D341Med (cell line): ENCODE measurements at regions not wholly inside any gene's neighbourhood (a gene's known extent, or its start where the extent isn't known, plus 50 kb on each side); places are given as distances from the start of the nearest gene placed in this dataset.
"Not testable (repeated sequence)": the region's sequence is repeated elsewhere in the genome, so short reads cannot be mapped to it uniquely, and the experiment has no call there.

ENCODE experiments used
- DNase-seq: peaks from one replicate; pipeline ENCODE4 v3.0.0; 2012; ENCODE audit warnings: low spot score

GRCh38 chr2:149709496-149710263, 122.1 kb upstream of the MMADHC start:
- no peak for DNase-seq

- no peak for DNase-seq
Measured at GRCh38 chr2:149703281-149703680, 115.7 kb upstream of the MMADHC start.

GRCh38 chr2:149702571-149702970, 115.0 kb upstream of the MMADHC start:
- DNase-seq = no peak

GRCh38 chr2:149701241-149701640, 113.7 kb upstream of the MMADHC start:
- DNase-seq = no peak

GRCh38 chr2:149692961-149693396, 105.4 kb upstream of the MMADHC start:
- no peak for DNase-seq

- no peak for DNase-seq
Measured at GRCh38 chr2:149690825-149691224, 103.2 kb upstream of the MMADHC start.

GRCh38 chr2:149687052-149687427, 99.5 kb upstream of the MMADHC start:
- no peak for DNase-seq

- no peak for DNase-seq
Measured at GRCh38 chr2:149686136-149687051, 98.8 kb upstream of the MMADHC start.

- not testable (repeated sequence) for DNase-seq
Measured at GRCh38 chr2:149685401-149685800, 97.8 kb upstream of the MMADHC start.

GRCh38 chr2:149679286-149679685, 91.7 kb upstream of the MMADHC start:
- no peak for DNase-seq

GRCh38 chr2:149677416-149677815, 89.8 kb upstream of the MMADHC start:
- DNase-seq = no peak

- no peak for DNase-seq
Measured at GRCh38 chr2:149670086-149670485, 82.5 kb upstream of the MMADHC start.

- DNase-seq = no peak
Measured at GRCh38 chr2:149666809-149667320, 79.3 kb upstream of the MMADHC start.

GRCh38 chr2:149664896-149665295, 77.3 kb upstream of the MMADHC start:
- DNase-seq = no peak

- DNase-seq = no peak
Measured at GRCh38 chr2:149662556-149662955, 75.0 kb upstream of the MMADHC start.

GRCh38 chr2:149661844-149662243, 74.3 kb upstream of the MMADHC start:
- no peak for DNase-seq

- DNase-seq = no peak
Measured at GRCh38 chr2:149658553-149658952, 71.0 kb upstream of the MMADHC start.

GRCh38 chr2:149657401-149658040, 69.9 kb upstream of the MMADHC start:
- no peak for DNase-seq

- DNase-seq = no peak
Measured at GRCh38 chr2:149656996-149657395, 69.4 kb upstream of the MMADHC start.

- DNase-seq = no peak
Measured at GRCh38 chr2:149653831-149654445, 66.4 kb upstream of the MMADHC start.

GRCh38 chr2:149652926-149653325, 65.4 kb upstream of the MMADHC start:
- DNase-seq = no peak

- no peak for DNase-seq
Measured at GRCh38 chr2:149652526-149652925, 65.0 kb upstream of the MMADHC start.
